ENCODE measurements at regions not wholly inside any gene's neighbourhood (a gene's known extent, or its start where the extent isn't known, plus 50 kb on each side); places are given as distances from the start of the nearest gene placed in this dataset.
A peak's percentile ranks its signal among the peaks of the same experiment; 100 is the strongest.

- no peak for DNase-seq (ENCODE audit: low read depth)
These were observed 161.0 kb downstream of the HERPUD2 start for GRCh38 chr7:35533902-35534301.

DNA sequence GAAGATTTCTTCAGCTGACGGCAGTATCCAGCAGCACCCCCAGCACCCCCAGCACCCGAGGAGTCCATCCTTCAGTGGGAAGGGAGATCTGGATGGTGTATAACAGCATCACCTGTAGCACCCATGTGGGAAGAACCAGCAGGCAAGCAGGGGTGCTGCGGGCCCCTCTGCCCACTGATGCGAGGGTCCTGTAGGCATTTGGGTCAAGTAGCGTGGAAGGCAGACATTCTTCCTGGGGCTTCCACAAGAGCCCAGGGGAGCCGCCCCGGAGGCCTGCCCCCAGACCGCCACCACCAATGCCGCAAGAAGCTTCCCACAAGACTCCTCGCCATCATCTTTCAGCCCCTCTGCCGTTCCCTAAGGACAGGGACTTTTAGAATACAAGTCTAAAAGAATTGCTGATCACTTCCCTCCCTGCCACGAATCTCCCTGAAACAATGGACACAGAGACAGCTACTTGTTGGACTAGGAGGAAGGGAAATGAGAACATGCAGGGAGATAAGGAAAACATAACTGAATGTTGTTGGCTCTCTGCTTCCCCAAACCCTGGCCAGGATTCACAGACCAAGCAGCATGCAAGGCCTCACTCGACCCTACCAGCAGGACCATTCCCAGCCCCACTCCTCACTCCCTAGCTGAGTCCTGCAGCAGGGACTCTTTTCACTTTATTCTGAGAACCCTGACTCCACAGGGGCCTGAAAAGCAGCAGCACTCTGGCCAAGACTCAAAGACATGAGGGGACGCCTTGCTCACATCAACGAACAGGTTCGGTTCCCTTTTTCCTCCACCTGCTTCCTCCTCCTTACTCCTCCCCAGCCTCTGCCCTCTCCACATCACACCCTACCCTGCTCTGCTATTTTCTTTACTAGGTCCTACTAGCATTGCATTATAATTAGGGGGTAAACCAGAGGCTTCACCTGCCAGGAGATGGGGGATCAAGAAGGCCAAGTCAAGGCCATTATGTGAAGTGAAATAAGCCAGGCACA is 164.5 kb downstream of the HERPUD2 start:
- DNase-seq (ENCODE audit: low read depth): no peak

DNA sequence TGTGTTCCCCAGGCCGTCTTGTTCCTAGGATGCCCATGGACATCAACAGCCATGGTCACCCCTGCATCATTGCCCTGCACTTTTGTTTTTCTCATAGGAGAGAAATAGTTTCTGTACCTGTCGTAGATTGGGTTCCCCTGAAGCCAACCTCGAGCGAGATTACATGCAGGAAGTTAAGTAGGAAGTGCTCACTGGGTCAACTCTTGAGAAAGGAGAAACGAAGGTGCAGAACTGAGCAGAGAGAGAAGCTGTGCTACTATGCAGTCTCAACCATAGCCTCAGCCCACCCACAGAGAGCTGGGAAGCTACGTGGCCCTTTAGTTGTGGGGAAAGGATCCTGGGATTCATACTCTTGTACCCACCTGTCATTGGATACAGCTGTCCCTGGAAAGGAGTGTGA is 165.2 kb downstream of the HERPUD2 start:
- DNase-seq (ENCODE audit: low read depth): no peak

DNA sequence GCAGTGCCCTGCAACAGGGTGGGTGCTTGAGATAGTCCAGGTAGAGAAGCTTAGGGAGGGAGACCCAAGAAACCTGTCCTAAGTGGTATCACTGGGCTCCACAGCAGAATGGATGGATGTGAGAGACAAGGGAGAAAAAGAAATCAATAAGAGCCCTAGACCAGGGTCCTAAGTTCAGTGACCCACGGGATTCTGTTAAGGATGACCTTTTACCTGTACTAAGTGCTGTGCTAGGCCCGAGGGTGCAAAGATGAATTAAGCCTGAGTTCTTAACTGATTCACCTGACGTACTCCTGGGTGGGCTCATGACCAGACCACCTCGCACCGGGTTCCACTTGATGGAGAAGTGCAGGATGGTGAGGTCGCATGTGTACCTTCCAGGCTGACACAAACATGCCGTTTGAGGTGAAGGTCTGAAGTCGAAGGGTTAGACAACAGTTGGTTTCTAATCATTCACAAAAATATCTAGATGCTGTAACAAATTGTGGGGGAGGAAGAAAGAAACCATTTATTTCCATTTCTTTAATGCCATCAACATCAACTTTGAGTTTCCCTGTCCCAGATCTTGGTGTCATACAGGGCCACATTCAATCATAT is 166.5 kb downstream of the HERPUD2 start:
- no peak for DNase-seq (ENCODE audit: low read depth)

GRCh38 chr7:35526645-35527044 is 168.3 kb downstream of the HERPUD2 start:
- no peak for DNase-seq (ENCODE audit: low read depth)

DNA sequence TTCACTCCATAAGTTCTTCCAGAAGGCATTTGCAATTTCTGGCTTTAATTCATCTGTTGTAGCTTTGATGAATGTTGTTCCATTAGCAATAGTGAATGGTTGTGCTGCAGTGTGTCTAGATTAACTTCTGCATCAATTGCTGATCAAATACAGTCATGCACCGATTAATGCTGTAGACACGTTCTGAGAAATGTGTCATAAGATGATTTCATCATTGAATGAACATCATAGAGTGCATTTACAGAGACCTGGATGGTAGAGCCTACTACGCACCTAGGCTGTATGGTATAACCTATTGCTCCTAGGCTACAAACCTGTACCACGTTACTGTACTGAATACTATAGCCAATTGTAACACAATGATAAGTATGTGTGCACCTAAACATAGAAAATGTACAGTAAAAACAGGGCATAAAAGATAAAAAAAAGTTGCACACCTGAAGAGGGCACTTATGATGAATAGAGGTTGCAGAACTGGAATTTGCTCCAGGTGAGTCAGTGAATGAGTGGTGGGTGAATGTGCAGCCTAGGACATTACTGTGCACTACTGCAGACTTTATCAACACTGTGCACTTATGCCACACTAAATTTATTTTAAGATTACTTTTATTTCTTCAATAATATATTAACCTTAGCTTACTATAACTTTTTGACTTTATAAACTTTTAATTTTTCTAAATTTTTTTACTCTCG is 170.7 kb downstream of the HERPUD2 start:
- DNase-seq (ENCODE audit: low read depth): no peak

DNA sequence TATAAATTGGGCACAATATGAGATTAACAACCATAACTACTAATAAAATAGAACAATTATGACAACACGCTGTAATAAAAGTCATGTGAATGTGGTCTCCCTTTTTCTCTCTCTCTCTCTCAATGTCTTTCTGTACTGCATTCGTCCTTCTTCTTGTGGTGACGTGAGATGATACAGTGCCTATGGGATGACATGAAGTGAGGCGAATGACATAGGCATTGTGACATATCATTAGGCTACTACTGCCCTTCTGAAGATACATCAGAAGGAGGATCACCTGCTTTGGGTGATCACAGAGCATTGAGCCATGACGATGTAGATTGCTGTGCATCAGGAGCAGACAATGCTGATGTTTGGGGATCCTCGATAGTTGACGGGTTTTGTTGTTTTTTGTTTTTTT is 171.6 kb downstream of the HERPUD2 start:
- no peak for DNase-seq (ENCODE audit: low read depth)

DNA sequence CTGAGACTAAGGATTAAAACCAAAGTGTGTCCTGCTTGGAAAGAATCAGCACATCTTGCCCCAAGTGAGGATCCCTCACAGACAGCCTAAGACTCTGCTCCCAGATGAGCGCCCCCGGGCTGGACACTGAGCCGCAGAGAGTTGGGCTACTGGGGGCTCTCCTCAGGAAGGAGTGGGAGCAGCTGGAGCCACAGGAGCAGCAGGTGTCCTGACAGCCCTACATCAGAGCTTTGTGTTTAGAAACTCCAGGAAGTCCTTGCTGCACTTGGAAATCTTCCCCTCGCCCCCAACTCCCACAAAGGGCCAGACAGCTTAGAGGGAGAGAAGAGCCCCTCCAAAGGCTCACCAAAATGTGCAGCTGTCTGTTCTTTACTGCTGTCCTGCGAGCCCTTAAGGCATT is 172.2 kb downstream of the HERPUD2 start:
- DNase-seq (ENCODE audit: low read depth): no peak

DNA sequence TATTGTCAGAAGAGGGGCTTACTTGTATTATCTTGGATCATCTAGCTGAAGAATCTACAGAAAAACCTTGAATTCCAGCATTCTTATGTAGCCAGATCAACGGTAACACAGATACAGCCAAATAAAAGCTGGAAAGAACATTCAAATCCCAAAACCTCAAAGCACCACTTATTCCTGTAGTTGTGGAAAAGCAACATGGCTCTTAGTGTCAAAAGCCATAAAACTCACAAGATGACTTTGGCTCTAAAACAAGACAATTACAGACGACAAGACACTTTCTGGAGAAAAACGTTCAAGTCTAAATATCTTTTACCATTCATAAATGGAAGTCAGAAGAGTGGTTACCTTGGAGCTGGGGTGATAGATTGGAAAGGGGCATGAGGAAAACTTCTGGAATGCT is 173.0 kb downstream of the HERPUD2 start:
- DNase-seq (ENCODE audit: low read depth): no peak

DNA sequence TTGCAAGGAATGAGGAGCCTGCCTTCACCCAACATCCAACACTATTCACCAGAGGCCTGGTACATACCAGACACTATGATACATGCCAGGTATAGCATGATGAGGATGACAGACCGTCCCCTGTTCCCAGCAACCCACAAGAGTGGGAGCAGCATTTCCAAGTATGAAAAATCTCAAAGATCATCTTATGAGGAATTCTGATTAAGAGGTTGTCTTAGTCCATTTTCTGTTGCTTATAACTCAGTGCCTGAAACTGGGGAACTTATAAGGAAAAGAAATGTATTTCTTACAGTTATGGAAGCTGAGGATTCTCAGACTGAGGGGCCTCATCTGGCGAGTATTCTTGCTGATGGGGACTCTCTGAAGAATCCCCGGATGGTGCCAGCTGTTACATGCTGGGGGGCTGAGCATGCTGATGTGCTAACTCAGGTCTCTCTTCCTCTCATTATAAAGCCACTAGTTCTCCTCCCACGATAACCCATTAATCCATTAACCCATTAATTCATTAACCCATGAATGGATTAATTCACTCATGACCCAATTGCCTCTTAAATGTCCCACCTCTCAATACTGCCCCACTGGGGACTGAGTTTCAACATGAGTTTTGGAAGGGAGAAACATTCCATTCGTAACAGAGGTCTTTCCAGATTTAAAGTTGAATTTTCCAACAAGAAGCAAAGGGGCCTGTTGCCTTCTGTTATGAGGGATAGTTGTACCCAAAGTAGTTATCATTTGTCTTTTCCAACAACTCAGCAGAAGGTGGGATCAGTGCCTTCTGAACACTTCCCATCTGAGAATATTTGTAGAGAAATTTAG is 173.9 kb downstream of the HERPUD2 start:
- DNase-seq (ENCODE audit: low read depth): no peak

GRCh38 chr7:35519971-35520809 is 174.7 kb downstream of the HERPUD2 start:
- DNase-seq (ENCODE audit: low read depth): peak; percentile 17

GRCh38 chr7:35518767-35519166 is 176.2 kb downstream of the HERPUD2 start:
- DNase-seq (ENCODE audit: low read depth): no peak

- DNase-seq (ENCODE audit: low read depth): no peak
These were observed 178.4 kb downstream of the HERPUD2 start for GRCh38 chr7:35516498-35516897.

DNA sequence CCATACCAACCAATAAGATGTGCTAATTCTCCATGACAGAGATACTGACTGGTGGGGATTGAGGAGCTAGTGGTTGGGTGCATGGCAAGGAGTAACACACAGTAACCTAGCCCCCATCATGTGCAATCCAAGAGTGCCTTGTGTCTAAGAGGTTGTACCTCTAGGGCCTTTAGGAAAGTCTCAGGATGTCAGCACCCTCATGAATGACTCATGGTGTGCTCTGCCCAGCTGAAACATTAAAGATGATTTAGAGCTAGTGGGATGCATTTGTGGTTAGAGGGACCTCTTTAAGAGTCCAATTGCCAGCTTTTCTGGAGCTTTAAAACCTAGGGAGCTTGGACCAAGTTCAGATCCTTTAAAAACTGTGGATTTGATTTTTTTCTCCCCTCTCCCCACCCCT is 181.1 kb downstream of the HERPUD2 start:
- no peak for DNase-seq (ENCODE audit: low read depth)

DNA sequence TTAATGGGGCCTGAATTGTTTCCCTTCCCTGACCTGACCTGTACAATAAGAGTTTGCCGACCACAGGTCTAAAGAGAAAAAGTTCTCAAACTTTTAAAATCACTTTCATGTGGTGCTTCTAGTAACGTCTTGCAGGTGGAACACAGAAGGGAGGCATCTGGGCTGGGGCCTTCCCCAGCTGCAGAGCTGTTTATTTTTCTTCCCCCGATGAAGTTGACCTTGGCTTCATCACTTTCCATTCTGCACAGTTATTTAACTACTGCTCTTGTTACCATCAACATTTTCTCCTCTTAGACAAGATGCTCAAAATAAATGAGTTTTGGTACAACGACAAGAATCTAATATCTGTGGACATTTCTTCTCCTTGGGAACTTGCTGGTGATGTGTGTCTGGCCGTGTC is 181.7 kb downstream of the HERPUD2 start:
- no peak for DNase-seq (ENCODE audit: low read depth)

- no peak for DNase-seq (ENCODE audit: low read depth)
These were observed 182.2 kb downstream of the HERPUD2 start for GRCh38 chr7:35512716-35513115.

DNA sequence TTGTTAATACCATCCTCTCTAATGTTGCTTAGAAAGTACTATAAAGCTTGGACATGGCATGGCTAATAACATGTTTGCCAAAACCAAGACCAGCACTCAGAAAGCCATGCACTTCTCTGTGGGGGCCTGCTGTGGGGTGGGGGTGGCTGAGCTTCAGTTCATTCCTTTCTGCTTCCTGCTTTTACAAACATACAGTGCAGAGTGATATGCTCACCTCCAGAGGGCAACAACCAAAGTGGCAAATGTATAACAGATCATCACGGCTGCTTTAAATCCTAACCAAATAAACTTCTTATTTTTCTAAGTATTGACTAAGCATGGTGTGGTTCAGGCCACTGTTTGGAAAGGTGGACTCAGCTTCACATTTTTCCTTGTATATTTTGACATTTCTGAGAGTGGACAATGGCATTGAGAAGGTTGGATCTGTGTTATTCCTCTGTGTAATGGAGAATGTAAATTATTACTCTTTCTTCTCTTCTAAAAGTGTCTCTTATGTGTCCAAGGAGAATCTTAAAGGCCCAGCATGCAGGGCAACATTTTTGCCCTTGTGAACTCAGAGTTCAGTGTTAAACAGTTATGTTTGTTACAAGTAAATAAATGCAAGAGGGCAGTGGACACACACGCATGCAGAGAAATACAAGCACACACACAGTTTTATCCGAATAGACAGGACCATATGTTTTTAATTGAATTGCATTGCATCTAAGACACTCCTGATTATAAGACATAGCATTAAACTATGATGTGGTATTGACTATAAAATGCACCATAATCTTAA is 186.1 kb downstream of the HERPUD2 start:
- DNase-seq (ENCODE audit: low read depth): no peak

DNA sequence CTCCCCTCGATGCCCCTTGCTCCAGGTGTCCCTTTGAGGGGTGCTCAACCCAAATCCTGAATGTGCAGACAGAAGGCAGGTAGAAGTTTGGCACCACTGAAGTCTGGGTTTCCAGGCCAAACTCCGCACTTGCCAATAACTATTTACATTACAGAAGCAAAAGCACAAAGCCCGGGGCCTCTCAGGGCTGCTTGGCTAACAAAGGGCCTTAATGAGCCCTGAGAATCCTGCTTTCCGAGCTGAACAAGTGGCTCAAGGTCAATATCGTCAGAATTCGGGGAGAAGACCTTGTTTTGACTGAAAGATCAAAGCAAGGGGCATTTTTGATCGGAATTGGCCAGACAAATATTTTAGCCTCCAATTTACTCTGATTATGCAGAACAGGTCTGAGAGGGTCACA is 189.9 kb downstream of the HERPUD2 start:
- DNase-seq (ENCODE audit: low read depth): no peak

DNA sequence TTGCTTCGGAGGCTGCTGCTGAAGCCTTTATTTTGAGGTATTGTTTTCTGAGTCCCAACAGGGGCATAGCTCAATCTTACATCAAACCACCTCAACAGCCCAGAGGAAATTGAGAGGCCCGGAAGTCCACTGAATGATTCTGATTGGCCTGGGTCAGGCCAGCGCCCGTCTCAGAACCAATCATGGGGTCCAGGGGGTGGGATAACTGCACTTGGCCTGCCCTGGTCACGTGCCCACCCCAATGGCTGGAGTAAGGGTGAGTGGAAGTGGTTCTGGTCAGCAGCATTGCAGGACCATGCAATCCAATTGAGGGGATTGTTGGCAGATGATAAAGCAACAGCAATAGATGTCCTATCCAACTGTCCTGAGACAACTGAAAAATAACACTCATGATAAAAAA is 190.6 kb downstream of the HERPUD2 start:
- DNase-seq (ENCODE audit: low read depth): no peak

DNA sequence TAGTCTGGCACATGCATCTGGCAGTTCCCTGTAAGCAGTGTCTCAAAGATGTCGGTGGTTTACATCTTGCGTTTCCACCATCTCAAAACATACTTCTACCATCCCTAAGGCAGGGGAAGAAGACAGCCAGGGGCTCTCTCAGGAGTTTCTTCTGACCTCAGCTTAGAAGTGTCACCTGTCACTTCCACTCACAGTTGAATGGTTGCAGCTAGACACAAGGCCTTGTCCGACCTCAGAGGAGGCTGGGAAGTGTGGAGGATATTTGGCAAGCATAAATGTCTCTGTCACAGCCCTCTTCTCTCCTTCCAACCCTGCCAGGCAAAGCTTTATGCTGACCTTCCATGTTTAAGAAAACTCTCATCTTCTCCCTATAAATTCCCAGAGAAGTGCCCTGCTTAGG is 193.3 kb downstream of the HERPUD2 start:
- no peak for DNase-seq (ENCODE audit: low read depth)
